ENCODE measurements at regions not wholly inside any gene's neighbourhood (a gene's known extent, or its start where the extent isn't known, plus 50 kb on each side); places are given as distances from the start of the nearest gene placed in this dataset.

GRCh38 chr9:1217076-1217475 is 166.9 kb downstream of the DMRT2 start:
- TF ChIP-seq POLR2AphosphoS5 (IDR thresholded peaks at IDR 0.05; ENCODE audit: borderline replicate concordance, low read depth, low read length) = no peak
- TF ChIP-seq EZH2 (IDR thresholded peaks at IDR 0.05) = no peak
